ENCODE measurements at regions not wholly inside any gene's neighbourhood (a gene's known extent, or its start where the extent isn't known, plus 50 kb on each side); places are given as distances from the start of the nearest gene placed in this dataset.

- no peak for TF ChIP-seq SUZ12 (IDR thresholded peaks at IDR 0.05; ENCODE audit: extremely low read depth, insufficient read depth, insufficient read length)
- no peak for TF ChIP-seq YY1 (IDR thresholded peaks at IDR 0.05; ENCODE audit: insufficient read depth, insufficient read length)
- TF ChIP-seq ZNF274 (IDR thresholded peaks at IDR 0.05; ENCODE audit: low read depth, low read length), result no peak
Observed at GRCh38 chrX:124467202-124467601, 120.8 kb downstream of the SH2D1A start.
